ENCODE measurements at regions not wholly inside any gene's neighbourhood (a gene's known extent, or its start where the extent isn't known, plus 50 kb on each side); places are given as distances from the start of the nearest gene placed in this dataset.
A peak's percentile ranks its signal among the peaks of the same experiment; 100 is the strongest.

- H3K27ac Mint-ChIP-seq (ENCODE audit: unreplicated experiment), result no peak overlapping the region
- H3K27me3 Mint-ChIP-seq (ENCODE audit: low read depth), result no peaks in the 10 kb centered on the region
- H3K9me3 Mint-ChIP-seq, result no peaks in the 10 kb centered on the region
- H3K4me1 Mint-ChIP-seq, result no peaks in the 10 kb centered on the region
- no peak overlapping the region for H3K4me3 Mint-ChIP-seq
- no peaks in the 10 kb centered on the region for H3K36me3 Mint-ChIP-seq (ENCODE audit: low read depth)
- no peak for TF ChIP-seq CTCF (conservative IDR thresholded peaks at IDR 0.05)
- no peak for DNase-seq (ENCODE audit: low read depth, low spot score)
Observed at GRCh38 chr1:74908131-74908530, 175.2 kb downstream of the TYW3 start.

GRCh38 chr1:74908797-74909196 lies 175.8 kb downstream of the TYW3 start:
- Mint-ChIP-seq H3K4me3 (no peak overlapping the region), H3K27me3 (ENCODE audit: low read depth) (no peaks in the 10 kb centered on the region), H3K9me3 (no peaks in the 10 kb centered on the region), H3K4me1 (no peaks in the 10 kb centered on the region), H3K36me3 (ENCODE audit: low read depth) (no peaks in the 10 kb centered on the region), H3K27ac (ENCODE audit: unreplicated experiment) (no peak overlapping the region)
- TF ChIP-seq CTCF (conservative IDR thresholded peaks at IDR 0.05), result no peak
- no peak for DNase-seq (ENCODE audit: low read depth, low spot score)

- Mint-ChIP-seq H3K27me3 (ENCODE audit: low read depth) (no peaks in the 10 kb centered on the region), H3K36me3 (ENCODE audit: low read depth) (peaks cover 4% of the 10 kb centered on the region), H3K9me3 (peaks cover 11% of the 10 kb centered on the region)
Observed at GRCh38 chr1:74913978-74914377, 181.0 kb downstream of the TYW3 start.

GRCh38 chr1:74933500-74933899 lies 200.5 kb downstream of the TYW3 start:
- no peaks in the 10 kb centered on the region for H3K36me3 Mint-ChIP-seq (ENCODE audit: low read depth)
- H3K4me3 Mint-ChIP-seq, result no peak overlapping the region
- TF ChIP-seq CTCF (conservative IDR thresholded peaks at IDR 0.05), result no peak
- peaks cover 6% of the 10 kb centered on the region for H3K27me3 Mint-ChIP-seq (ENCODE audit: low read depth)
- no peak overlapping the region for H3K27ac Mint-ChIP-seq (ENCODE audit: unreplicated experiment)
- no peak for DNase-seq (ENCODE audit: low read depth, low spot score)
- peaks cover 11% of the 10 kb centered on the region for H3K4me1 Mint-ChIP-seq
- H3K9me3 Mint-ChIP-seq, result peaks cover 18% of the 10 kb centered on the region

More at GRCh38 chr1:74913978-74914377, 181.0 kb downstream of the TYW3 start:
- no peak for TF ChIP-seq CTCF (conservative IDR thresholded peaks at IDR 0.05)
- Mint-ChIP-seq H3K4me3 (no peak overlapping the region), H3K4me1 (no peaks in the 10 kb centered on the region), H3K27ac (ENCODE audit: unreplicated experiment) (no peak overlapping the region)
- DNase-seq (ENCODE audit: low read depth, low spot score), result no peak

GRCh38 chr1:74935446-74935845 lies 198.7 kb upstream of the LHX8 start:
- H3K36me3 Mint-ChIP-seq (ENCODE audit: low read depth), result no peaks in the 10 kb centered on the region
- H3K9me3 Mint-ChIP-seq, result peaks cover 9% of the 10 kb centered on the region
- TF ChIP-seq CTCF (conservative IDR thresholded peaks at IDR 0.05), result no peak
- H3K4me1 Mint-ChIP-seq, result peaks cover 13% of the 10 kb centered on the region
- H3K27me3 Mint-ChIP-seq (ENCODE audit: low read depth), result peaks cover 2% of the 10 kb centered on the region
- H3K27ac Mint-ChIP-seq (ENCODE audit: unreplicated experiment), result no peak overlapping the region
- DNase-seq (ENCODE audit: low read depth, low spot score), result no peak
- H3K4me3 Mint-ChIP-seq, result no peak overlapping the region

- TF ChIP-seq CTCF (conservative IDR thresholded peaks at IDR 0.05), result no peak
- peaks cover 13% of the 10 kb centered on the region for H3K4me1 Mint-ChIP-seq
- H3K36me3 Mint-ChIP-seq (ENCODE audit: low read depth), result no peaks in the 10 kb centered on the region
- peak overlapping the region; percentile 37 for H3K27ac Mint-ChIP-seq (ENCODE audit: unreplicated experiment)
- no peak for DNase-seq (ENCODE audit: low read depth, low spot score)
- peaks cover 4% of the 10 kb centered on the region for H3K9me3 Mint-ChIP-seq
- H3K4me3 Mint-ChIP-seq, result no peak overlapping the region
- H3K27me3 Mint-ChIP-seq (ENCODE audit: low read depth), result no peaks in the 10 kb centered on the region
Observed at GRCh38 chr1:74937176-74937575, 197.0 kb upstream of the LHX8 start.
